Bronchial epithelial cell (primary cell): ENCODE measurements at regions not wholly inside any gene's neighbourhood (a gene's known extent, or its start where the extent isn't known, plus 50 kb on each side); places are given as distances from the start of the nearest gene placed in this dataset.

ENCODE experiments used
- DNase-seq: peaks from one replicate; pipeline ENCODE4 v3.0.0-alpha.2; 2010; ENCODE audit warnings: low read depth
- FAIRE-seq: peaks from 2 replicates; lab custom pipeline; 2011; peaks lifted over from hg19 to GRCh38; lab: Jason Lieb, UNC
- H3K27me3 ChIP-seq: 2 replicates; pipeline ENCODE4 v1.5.1; 2011; ENCODE audit warnings: low read length; ENCODE audit not compliant: control insufficient read depth, insufficient read depth
- H3K36me3 ChIP-seq: 2 replicates; pipeline ENCODE4 v1.5.1; 2011; ENCODE audit warnings: low read length; ENCODE audit not compliant: control insufficient read depth, insufficient read depth
- H3K4me3 ChIP-seq: 2 replicates; pipeline ENCODE4 v1.5.1; 2011; ENCODE audit warnings: mild to moderate bottlenecking, low read depth, low read length, control low read depth
- TF ChIP-seq, protein P1 (sequence below): IDR thresholded peaks from 2 replicates; pipeline ENCODE4 v1.5.1; 2011; ENCODE audit warnings: mild to moderate bottlenecking, moderate library complexity, low read length, control low read depth, inconsistent platforms; ENCODE audit not compliant: insufficient read depth, severe bottlenecking

DNA sequence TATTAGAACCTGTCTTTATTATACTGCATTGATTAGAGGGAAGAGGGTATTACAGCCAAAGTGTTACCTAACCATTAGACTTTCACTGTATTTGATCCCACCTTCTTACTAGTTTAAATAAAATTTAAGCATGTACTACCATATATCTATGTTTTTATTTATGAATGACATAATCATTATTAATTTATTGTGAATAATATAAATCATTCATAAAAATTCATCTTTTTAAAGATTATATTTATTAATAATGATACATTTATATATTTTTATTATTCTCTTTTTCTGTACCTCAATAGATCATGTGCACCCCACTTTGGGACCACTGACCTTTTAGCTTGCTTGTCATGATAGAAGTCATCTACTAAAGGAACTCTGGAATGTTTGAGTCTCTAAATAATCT, 223.5 kb upstream of the MARCKS start:
- TF ChIP-seq, protein P1, sequence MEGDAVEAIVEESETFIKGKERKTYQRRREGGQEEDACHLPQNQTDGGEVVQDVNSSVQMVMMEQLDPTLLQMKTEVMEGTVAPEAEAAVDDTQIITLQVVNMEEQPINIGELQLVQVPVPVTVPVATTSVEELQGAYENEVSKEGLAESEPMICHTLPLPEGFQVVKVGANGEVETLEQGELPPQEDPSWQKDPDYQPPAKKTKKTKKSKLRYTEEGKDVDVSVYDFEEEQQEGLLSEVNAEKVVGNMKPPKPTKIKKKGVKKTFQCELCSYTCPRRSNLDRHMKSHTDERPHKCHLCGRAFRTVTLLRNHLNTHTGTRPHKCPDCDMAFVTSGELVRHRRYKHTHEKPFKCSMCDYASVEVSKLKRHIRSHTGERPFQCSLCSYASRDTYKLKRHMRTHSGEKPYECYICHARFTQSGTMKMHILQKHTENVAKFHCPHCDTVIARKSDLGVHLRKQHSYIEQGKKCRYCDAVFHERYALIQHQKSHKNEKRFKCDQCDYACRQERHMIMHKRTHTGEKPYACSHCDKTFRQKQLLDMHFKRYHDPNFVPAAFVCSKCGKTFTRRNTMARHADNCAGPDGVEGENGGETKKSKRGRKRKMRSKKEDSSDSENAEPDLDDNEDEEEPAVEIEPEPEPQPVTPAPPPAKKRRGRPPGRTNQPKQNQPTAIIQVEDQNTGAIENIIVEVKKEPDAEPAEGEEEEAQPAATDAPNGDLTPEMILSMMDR = no peak
- DNase-seq = no peak
- no peak for FAIRE-seq
- Histone ChIP-seq H3K4me3 (no peak overlapping the region), H3K36me3 (no peaks in the 10 kb centered on the region), H3K27me3 (no peaks in the 10 kb centered on the region)

DNA sequence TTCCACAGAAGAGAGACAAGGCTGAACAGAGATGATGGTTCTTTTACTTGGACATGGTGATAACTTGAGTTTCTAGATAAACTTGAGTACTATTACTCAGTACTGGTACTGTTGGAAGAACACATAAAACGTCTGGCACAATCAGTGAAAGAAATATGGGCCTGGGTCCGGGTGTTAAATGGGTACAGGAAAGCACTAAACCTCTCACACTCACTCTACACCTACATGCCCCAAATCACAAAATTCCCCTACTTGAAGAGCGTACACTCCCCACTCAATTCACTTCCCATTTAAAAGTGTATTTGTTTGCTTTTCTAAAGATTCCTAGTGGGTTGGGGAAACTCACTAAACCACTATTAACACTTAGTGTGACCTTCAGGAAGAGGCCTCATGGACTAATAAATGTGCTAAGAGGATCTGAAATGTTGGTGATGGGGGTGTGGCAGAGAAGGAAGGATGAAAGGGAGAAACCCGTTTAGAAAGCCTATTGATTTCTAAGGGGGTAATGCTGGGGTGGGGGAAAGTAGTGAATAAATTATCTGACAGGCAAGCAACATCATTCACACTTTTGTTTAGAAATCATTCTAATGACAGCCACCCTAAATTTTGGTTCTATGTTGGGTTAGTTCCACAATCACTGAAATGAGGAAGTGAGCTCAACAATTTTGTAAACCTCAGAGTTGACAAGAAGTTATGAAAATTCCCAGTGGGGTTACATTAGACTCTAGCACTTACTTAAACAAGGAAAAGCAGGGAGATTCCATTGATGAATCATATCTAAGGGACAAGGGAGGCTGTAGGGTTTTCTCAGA, 222.6 kb upstream of the MARCKS start:
- H3K4me3 ChIP-seq = no peak overlapping the region
- H3K36me3 ChIP-seq = no peaks in the 10 kb centered on the region
- no peaks in the 10 kb centered on the region for H3K27me3 ChIP-seq
- peak; percentile 82 for DNase-seq
- TF ChIP-seq, protein P1 = no peak
- no peak for FAIRE-seq

DNA sequence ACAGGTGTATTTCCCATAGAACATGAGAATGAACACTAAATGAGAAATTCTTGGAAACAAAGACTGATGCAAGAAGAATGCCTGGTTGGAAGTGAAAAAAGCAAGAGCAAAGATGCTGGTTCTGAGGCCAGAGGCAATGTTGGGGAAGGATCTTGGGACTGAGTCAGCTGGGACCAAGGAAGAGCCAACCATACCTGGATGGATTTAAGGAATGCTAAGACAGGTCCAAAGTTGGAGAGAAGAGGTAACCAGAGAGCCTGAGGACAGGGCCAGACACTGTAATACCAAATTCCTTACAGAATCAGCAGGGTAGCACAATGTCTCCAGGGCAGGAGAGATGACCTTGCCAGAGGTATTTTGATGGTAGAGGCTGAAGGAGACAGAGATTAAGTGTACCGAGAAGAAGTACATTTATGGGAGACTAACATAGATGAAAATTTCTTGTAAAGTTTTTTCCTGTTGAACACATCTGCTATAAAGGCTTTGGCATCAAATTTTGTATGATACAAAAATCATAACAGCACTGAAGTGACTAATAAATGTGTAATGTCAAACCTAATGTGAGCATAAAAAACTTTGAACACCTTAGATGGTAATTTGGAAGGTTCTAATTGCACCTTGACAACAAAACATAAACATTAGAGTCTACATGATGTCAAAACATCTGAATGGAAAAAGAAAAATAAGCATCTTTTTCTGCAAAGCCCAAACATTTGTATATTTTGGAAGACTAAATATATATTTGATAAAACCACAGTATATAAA, 221.7 kb upstream of the MARCKS start:
- Histone ChIP-seq H3K4me3 (no peak overlapping the region), H3K36me3 (no peaks in the 10 kb centered on the region), H3K27me3 (no peaks in the 10 kb centered on the region)
- DNase-seq (peak; percentile 79), FAIRE-seq (no peak)
- TF ChIP-seq, protein P1 = no peak

DNA sequence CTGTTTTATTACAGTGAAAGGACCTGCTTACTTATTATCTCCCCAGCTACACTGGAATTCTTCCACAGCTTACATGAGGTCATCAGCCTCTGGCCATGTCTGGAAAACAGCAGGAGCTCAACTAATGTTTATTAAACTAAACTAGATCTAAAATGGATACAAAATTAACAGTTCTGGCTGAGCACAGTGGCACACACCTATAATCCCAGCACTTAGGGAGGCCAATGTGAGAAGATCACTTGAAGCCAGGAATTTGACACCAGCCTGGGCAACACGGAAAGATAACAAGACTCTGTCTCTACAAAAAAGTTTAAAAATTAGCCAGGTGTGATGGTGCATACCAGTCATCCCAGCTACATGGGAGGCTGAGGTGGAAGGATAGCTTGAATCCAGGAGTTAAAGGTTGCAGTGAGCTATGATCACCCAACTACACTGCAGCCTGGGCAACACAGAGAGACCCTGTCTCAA, 220.8 kb upstream of the MARCKS start:
- no peaks in the 10 kb centered on the region for H3K36me3 ChIP-seq
- H3K27me3 ChIP-seq = no peaks in the 10 kb centered on the region
- TF ChIP-seq, protein P1 = no peak
- FAIRE-seq (no peak), DNase-seq (peak; percentile 68)
- H3K4me3 ChIP-seq = no peak overlapping the region

DNA sequence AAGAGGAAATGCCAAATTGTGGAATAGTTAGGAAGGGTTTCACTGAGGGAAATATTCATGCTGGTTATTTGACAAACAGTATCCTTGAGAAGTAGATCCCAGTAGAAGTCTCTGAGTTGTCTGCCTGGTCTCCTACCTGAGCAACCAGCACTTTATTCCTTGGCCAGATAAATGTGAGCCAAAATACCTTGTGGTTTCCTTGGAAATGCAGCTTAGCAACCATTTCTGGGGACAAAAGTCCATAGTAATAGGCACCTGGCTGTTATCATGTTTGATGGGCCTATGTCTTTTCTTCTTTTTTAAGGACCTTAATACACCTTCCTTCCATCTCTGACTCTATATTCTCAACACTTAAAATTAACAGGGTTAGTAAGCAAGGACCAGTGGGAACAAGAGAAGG, 217.1 kb upstream of the MARCKS start:
- Histone ChIP-seq H3K27me3 (no peaks in the 10 kb centered on the region), H3K36me3 (no peaks in the 10 kb centered on the region), H3K4me3 (no peak overlapping the region)
- FAIRE-seq = no peak
- TF ChIP-seq, protein P1 = no peak
- no peak for DNase-seq
